IPS DF 6.9 (cell line): ENCODE measurements at regions not wholly inside any gene's neighbourhood (a gene's known extent, or its start where the extent isn't known, plus 50 kb on each side); places are given as distances from the start of the nearest gene placed in this dataset.
A peak's percentile ranks its signal among the peaks of the same experiment; 100 is the strongest.

Experiments
- DNase-seq: peaks from one replicate; pipeline ENCODE4 v3.0.0-alpha.2; 2013; ENCODE audit warnings: low read depth, low spot score
- H3K27ac ChIP-seq: one replicate; pipeline ENCODE4 v1.5.1; 2013; ENCODE audit warnings: low read length, control low read depth
- H3K27me3 ChIP-seq: 2 replicates; pipeline ENCODE4 v1.6.1; 2013; ENCODE audit warnings: mild to moderate bottlenecking, low read length; ENCODE audit not compliant: control insufficient read depth, insufficient read depth
- H3K36me3 ChIP-seq: 2 replicates; pipeline ENCODE4 v1.6.1; 2013; ENCODE audit warnings: low read length; ENCODE audit not compliant: control insufficient read depth, insufficient read depth
- H3K4me1 ChIP-seq: 2 replicates; pipeline ENCODE4 v1.6.1; 2013; ENCODE audit warnings: low read length; ENCODE audit not compliant: control insufficient read depth, insufficient read depth
- H3K4me3 ChIP-seq: 2 replicates; pipeline ENCODE4 v1.5.1; 2013; ENCODE audit warnings: mild to moderate bottlenecking, low read length
- H3K9me3 ChIP-seq: 2 replicates; pipeline ENCODE4 v1.6.1; 2013; ENCODE audit warnings: low read length, inconsistent platforms; ENCODE audit not compliant: control insufficient read depth, insufficient read depth
- WGBS: extraction: QIAGEN DNeasy Blood & Tissue Kit; methylation state at CpG from one replicate; pipeline ENCODE4 v1.1.7; 2013; ENCODE audit warnings: mixed read lengths, missing lambda C conversion rate; ENCODE audit not compliant: insufficient read length, insufficient coverage; 5-methylcytosine and 5-hydroxymethylcytosine counted together

DNA sequence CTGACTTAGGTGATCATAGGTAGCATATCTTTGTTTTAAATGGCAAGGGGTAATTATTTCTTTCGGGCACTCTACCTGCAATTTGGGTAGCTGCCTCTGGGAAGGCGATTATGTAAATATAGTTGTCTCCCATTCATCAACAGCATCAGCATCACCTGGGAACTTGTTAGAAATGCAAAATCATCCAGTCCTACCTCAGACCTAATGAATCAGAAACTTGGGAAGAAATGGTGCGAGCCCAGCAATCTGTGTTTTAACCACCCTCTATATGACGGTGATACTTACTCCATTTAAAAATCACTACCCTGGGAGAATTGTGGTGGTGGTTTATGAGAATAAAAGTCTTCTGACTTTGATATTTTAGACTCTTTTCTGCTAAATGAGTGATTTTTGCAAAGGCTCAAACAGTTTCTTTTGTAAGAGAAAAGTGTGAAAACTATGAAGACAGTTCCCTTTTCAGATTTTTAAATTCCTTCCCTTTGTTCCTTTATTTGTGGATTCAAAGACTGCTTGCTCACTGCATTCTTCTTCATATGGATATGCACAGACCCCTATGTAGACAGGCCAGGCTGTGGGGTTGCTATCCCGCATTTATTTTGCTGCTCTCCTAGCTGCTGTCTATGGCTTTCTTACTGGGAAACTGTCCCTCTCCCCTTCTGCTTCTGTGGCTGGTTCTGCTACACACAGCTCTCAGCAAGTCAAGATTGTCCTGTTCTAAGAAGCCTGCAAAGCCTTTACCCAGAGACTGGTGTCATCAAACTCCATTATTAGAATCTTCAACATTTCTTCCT, 365.3 kb downstream of the RNF144B start:
- H3K27me3 ChIP-seq, result no peaks in the 10 kb centered on the region
- H3K4me3 ChIP-seq, result no peak overlapping the region
- no CpG with 5 or more reads among the region's 5 CpGs for WGBS
- no peaks in the 10 kb centered on the region for H3K36me3 ChIP-seq
- no peaks in the 10 kb centered on the region for H3K4me1 ChIP-seq
- H3K9me3 ChIP-seq, result no peaks in the 10 kb centered on the region
- no peak overlapping the region for H3K27ac ChIP-seq
- DNase-seq, result no peak

DNA sequence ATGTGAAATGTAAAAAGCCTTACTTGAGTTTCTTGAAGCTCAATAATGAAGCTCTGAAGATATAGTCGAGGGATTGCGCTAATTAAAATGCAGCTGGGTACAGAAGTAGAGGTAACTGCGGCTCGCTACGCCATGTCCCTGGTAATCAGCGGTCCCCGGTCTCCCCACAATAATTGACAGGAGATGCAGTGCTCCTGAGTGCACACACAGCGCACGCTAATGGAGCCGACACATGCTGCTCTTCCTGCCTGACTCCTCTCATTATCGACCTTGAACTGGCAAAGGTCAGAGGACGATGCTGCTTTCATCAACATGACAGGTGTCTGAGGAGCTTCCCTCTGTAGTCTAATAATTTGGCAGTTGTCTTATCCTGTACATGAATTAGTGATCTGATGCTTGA, 365.9 kb downstream of the RNF144B start:
- Histone ChIP-seq H3K9me3 (no peaks in the 10 kb centered on the region), H3K27me3 (no peaks in the 10 kb centered on the region), H3K4me3 (no peak overlapping the region), H3K27ac (no peak overlapping the region), H3K4me1 (no peaks in the 10 kb centered on the region), H3K36me3 (no peaks in the 10 kb centered on the region)
- no peak for DNase-seq
- WGBS, result no CpG with 5 or more reads among the region's 12 CpGs

DNA sequence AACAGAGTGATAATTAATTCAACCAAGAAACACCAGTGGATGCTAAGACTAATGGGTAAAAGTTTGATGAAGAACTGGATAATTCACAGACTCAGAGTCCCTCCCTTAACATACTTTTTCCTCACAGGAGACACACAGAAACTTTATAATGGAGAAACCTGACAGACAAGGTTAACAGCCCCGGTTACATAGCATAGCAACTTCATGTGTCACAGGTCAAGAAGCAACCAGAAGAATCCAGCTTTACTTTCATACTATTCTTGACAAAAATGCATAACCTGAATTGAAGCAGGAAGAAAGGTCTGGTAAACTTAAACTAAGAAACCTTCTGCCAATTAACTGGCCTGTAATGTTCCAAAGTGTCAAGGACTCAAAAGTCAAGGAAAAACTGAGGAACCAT, 375.9 kb downstream of the RNF144B start:
- Histone ChIP-seq H3K36me3 (no peaks in the 10 kb centered on the region), H3K27ac (no peak overlapping the region), H3K27me3 (no peaks in the 10 kb centered on the region), H3K4me3 (no peak overlapping the region), H3K4me1 (no peaks in the 10 kb centered on the region), H3K9me3 (no peaks in the 10 kb centered on the region)
- DNase-seq, result no peak
- WGBS, result no CpG with 5 or more reads among the region's 1 CpG

DNA sequence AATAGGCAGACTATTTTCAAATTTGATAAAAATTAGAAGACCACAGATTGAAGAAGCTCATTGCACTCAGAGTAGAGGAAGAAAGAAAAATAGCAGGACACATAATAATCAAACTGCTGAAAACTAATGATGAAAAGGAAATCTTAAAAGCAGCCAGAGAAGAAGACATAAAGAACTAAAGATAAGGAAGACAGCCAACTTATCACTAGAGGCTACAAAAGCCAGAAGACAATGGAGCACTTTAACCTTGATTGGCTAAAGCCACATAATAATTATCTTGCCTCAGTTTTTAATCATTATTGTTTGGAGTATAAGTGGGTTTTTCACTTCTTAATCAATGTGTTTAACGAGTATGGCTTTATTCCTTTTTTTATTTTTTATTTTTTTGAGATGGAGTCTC, 397.6 kb downstream of the RNF144B start:
- WGBS, result no CpG with 5 or more reads among the region's 1 CpG
- no peak for DNase-seq

DNA sequence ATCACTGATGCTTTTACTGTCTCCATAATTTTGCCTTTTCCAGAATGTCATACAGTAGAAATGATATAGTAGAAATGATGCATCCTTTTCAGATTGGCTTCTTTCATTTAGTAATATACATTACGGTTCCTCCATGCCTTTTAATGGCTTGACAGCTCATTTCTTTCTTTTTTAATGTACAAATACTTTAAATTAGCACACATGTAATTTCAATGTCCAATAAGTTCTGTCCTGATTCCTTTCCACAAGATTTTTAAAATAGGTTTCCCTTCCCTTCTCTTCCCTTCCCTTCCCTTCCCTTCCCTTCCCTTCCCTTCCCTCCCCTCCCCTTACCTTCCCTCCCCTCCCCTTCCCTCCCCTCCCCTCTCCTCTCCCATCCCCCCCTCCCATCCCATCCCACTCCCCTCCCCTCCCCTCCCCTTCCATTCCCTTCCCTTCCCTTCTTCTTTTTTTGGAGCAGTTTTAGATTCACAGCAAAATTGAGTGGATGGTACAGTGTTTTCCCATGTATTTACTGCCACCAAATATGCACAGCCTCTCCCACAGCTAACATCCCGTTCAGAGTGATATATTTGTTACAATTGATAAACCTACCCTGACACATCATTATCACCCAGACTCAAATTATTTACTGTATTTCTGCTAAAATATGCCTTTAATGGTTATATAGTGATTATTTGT, 398.8 kb downstream of the RNF144B start:
- no peaks in the 10 kb centered on the region for H3K27me3 ChIP-seq
- no peaks in the 10 kb centered on the region for H3K4me1 ChIP-seq
- DNase-seq, result no peak
- H3K36me3 ChIP-seq, result no peaks in the 10 kb centered on the region
- no peak overlapping the region for H3K4me3 ChIP-seq
- no peak overlapping the region for H3K27ac ChIP-seq
- H3K9me3 ChIP-seq, result no peaks in the 10 kb centered on the region
- WGBS, result no CpG with 5 or more reads among the region's 2 CpGs

More for the DNA sequence above, 397.6 kb downstream of the RNF144B start:
- H3K9me3 ChIP-seq, result no peaks in the 10 kb centered on the region
- no peaks in the 10 kb centered on the region for H3K27me3 ChIP-seq
- H3K4me1 ChIP-seq, result no peaks in the 10 kb centered on the region
- H3K36me3 ChIP-seq, result no peaks in the 10 kb centered on the region
- no peak overlapping the region for H3K27ac ChIP-seq
- H3K4me3 ChIP-seq, result no peak overlapping the region

DNA sequence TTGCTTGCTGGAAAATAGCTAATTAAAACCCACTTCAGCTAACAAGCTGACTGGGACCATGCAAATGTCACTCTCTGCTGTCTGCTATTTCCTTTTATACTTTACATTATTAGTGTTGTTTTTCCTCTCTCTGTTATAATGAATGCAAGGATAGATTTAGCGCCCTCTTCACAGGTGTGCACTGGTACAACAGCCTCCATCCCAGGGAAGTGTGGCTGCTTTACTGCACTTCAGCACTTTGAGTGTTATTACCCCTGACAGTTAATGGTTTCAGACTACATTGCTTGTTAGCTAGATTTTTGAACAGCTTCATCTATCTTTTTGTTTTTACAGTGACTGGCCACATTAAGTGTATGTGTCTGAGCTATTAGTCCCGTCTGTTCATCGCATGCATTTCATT, 405.7 kb downstream of the RNF144B start:
- no peak for DNase-seq
- WGBS, result no CpG with 5 or more reads among the region's 3 CpGs
- no peaks in the 10 kb centered on the region for H3K4me1 ChIP-seq
- H3K36me3 ChIP-seq, result no peaks in the 10 kb centered on the region
- H3K27ac ChIP-seq, result no peak overlapping the region
- no peaks in the 10 kb centered on the region for H3K27me3 ChIP-seq
- H3K4me3 ChIP-seq, result no peak overlapping the region
- H3K9me3 ChIP-seq, result no peaks in the 10 kb centered on the region

DNA sequence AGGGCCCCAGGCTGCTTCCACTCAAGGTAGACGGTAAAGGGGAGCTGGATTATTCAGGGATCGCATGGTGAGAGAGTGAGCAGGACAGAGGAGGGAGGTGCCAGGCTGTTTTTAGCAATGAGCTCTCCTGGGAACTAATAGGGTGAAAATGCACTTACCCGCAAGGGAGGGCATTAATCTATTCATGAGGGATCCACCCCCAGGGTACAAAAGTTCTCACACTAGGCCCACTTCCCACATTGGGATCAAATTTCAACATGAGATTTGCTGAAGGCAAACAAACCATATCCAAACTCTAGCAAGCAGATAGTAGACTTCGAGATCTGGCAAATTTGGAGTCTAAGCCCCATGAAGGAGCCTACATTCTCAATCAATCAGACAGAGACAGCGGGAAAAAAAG, 408.6 kb downstream of the RNF144B start:
- no peaks in the 10 kb centered on the region for H3K27me3 ChIP-seq
- WGBS, result no CpG with 5 or more reads among the region's 5 CpGs
- H3K9me3 ChIP-seq, result no peaks in the 10 kb centered on the region
- H3K36me3 ChIP-seq, result no peaks in the 10 kb centered on the region
- no peak overlapping the region for H3K4me3 ChIP-seq
- H3K27ac ChIP-seq, result no peak overlapping the region
- DNase-seq, result no peak
- no peaks in the 10 kb centered on the region for H3K4me1 ChIP-seq

DNA sequence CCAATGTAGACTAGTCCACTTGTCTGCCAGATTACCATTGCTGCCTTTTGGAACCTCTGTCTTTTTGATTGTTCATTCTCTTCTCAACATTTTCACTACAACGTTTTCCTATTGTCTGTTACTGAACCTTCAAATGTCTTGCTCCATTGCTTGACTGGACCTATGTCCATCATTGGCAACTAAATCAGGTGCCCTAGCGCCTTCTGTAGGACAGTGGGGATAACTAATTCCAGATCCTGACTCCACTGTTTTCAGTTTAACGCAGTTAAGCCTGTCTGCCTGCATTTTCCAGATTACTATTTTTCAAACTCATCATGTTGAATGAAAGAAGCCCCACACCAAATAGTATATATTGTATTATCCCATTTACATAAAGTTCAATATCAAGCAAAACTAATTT, 433.6 kb downstream of the RNF144B start:
- Histone ChIP-seq H3K4me1 (no peaks in the 10 kb centered on the region), H3K27me3 (no peaks in the 10 kb centered on the region), H3K36me3 (no peaks in the 10 kb centered on the region), H3K4me3 (no peak overlapping the region), H3K9me3 (peaks cover 2% of the 10 kb centered on the region), H3K27ac (no peak overlapping the region)
- DNase-seq, result peak; percentile 9
- no CpG with 5 or more reads among the region's 3 CpGs for WGBS

DNA sequence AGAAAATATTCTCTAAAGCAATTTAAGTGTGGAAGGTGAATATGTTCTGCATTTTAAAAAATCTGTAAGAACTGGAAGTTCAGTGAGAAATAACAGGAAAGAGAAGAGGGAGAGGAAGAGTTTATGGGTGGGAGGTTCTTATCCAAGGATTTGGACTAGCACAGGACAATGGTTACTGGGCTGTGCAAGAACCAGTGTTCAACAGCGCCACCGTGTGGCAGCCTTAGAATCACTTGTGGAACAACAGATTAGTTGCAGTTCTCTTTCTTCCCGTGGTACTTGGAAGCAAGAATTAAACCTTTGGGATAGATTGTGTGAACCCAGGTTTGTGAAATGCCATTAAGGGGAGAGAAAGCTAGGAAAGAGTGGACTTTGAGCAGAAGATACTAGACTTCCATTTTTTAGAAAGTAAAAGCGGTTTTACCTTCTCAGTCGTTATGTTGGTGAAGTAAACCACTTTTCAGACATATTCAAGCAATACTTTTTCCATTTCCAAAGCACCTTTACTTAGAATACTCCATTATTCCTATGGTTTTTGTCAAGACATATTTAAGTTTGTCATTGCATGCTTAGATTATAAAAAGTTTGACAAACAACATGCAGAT, 436.7 kb downstream of the RNF144B start:
- DNase-seq, result peak; percentile 75
- Histone ChIP-seq H3K4me1 (no peaks in the 10 kb centered on the region), H3K27ac (no peak overlapping the region), H3K36me3 (no peaks in the 10 kb centered on the region), H3K27me3 (no peaks in the 10 kb centered on the region), H3K9me3 (peaks cover 2% of the 10 kb centered on the region), H3K4me3 (no peak overlapping the region)
- WGBS, result no CpG with 5 or more reads among the region's 5 CpGs

DNA sequence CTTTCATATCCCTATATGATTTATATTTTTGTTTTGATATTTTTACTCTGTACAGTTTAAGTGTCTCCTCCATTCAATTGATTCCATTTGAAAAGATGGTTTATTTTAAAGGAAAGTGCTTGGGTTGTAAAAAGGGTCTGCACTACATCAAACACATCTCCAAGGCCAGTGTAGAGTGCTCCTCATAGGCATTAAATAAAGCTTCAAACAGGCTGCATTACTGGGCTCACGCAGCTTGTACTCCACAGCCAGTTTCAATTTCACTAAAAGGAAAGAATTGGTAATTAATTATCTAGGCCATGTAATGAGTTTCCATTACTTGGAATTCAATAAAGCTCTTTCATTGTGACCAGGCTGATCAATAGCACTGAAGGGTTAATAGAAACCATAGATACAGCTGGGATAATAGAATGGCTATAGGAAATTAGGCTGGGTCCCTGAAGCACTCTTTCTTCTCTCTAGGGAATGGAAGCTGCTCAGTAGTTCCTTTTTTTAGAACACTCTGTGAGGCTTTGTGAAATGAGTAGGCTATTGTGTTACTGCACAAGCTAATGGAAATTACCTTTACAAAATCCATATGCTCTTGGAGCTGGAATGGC, 442.2 kb downstream of the RNF144B start:
- H3K27ac ChIP-seq, result no peak overlapping the region
- no peak overlapping the region for H3K4me3 ChIP-seq
- no peaks in the 10 kb centered on the region for H3K4me1 ChIP-seq
- no peaks in the 10 kb centered on the region; the same call in 1 of the 2 replicates for H3K9me3 ChIP-seq
- no peaks in the 10 kb centered on the region for H3K27me3 ChIP-seq
- DNase-seq, result no peak
- no peaks in the 10 kb centered on the region for H3K36me3 ChIP-seq
- no CpG with 5 or more reads among the region's 1 CpG for WGBS
